ENCODE measurements at regions not wholly inside any gene's neighbourhood (a gene's known extent, or its start where the extent isn't known, plus 50 kb on each side); places are given as distances from the start of the nearest gene placed in this dataset.

DNA sequence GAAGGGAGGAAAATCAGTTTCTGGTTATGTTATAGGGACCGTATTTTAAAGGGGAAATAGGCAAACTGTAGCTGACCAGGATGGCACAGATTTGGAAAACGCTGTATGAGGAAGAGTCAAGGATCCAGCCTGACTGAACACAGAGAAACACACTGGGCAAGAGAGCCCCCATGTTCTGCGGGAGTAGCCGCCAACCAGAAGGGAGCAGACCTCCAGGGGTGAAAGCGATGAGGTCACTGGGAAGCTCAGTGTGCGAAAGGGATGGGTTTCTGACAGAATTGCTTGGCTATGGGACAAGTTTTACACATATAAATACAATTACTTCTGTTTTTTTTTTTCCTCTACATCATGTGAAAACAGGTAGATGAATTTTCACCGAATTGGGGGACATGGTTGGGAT lies 291.6 kb upstream of the PODXL start:
- no peak for TF ChIP-seq SP1 (IDR thresholded peaks at IDR 0.05)
- TF ChIP-seq FOXM1 (IDR thresholded peaks at IDR 0.05; ENCODE audit: borderline replicate concordance): no peak
- no peak for TF ChIP-seq FOXK2 (IDR thresholded peaks at IDR 0.05)
- TF ChIP-seq BHLHE40 (IDR thresholded peaks at IDR 0.05; ENCODE audit: borderline replicate concordance): no peak
- no peak for TF ChIP-seq TARDBP (IDR thresholded peaks at IDR 0.05)
- TF ChIP-seq, protein P1, sequence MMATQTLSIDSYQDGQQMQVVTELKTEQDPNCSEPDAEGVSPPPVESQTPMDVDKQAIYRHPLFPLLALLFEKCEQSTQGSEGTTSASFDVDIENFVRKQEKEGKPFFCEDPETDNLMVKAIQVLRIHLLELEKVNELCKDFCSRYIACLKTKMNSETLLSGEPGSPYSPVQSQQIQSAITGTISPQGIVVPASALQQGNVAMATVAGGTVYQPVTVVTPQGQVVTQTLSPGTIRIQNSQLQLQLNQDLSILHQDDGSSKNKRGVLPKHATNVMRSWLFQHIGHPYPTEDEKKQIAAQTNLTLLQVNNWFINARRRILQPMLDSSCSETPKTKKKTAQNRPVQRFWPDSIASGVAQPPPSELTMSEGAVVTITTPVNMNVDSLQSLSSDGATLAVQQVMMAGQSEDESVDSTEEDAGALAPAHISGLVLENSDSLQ (IDR thresholded peaks at IDR 0.05): no peak
